DMS114 treated with DMSO at 0.1 percent for 48 hours (cell line): ENCODE measurements at regions not wholly inside any gene's neighbourhood (a gene's known extent, or its start where the extent isn't known, plus 50 kb on each side); places are given as distances from the start of the nearest gene placed in this dataset.

Source experiments
- DNase-seq: peaks from one replicate; lab custom pipeline; 2025; ENCODE audit not compliant: unreplicated experiment; lab: John Stamatoyannopoulos, UW

- DNase-seq: no peak
Measured at GRCh38 chr11:13104619-13105236, 95.6 kb downstream of the RASSF10 start.

- DNase-seq: no peak
Measured at GRCh38 chr11:13105237-13105844, 96.2 kb downstream of the RASSF10 start.

GRCh38 chr11:13107544-13108044 is 98.5 kb downstream of the RASSF10 start:
- DNase-seq: no peak

GRCh38 chr11:13108416-13108815 is 99.3 kb downstream of the RASSF10 start:
- no peak for DNase-seq

- DNase-seq: no peak
Measured at GRCh38 chr11:13109616-13110015, 100.5 kb downstream of the RASSF10 start.

GRCh38 chr11:13110145-13110544 is 101.0 kb downstream of the RASSF10 start:
- no peak for DNase-seq

GRCh38 chr11:13110929-13111812 is 102.1 kb downstream of the RASSF10 start:
- DNase-seq: no peak

- no peak for DNase-seq
Measured at GRCh38 chr11:13111813-13112130, 102.7 kb downstream of the RASSF10 start.

- DNase-seq: no peak
Measured at GRCh38 chr11:13114566-13115379, 105.7 kb downstream of the RASSF10 start.

- DNase-seq: no peak
Measured at GRCh38 chr11:13115380-13115675, 106.2 kb downstream of the RASSF10 start.

GRCh38 chr11:13116491-13116890 is 107.4 kb downstream of the RASSF10 start:
- DNase-seq: no peak

GRCh38 chr11:13117344-13117743 is 108.2 kb downstream of the RASSF10 start:
- no peak for DNase-seq

GRCh38 chr11:13118194-13118593 is 109.1 kb downstream of the RASSF10 start:
- no peak for DNase-seq

- no peak for DNase-seq
Measured at GRCh38 chr11:13118650-13119049, 109.5 kb downstream of the RASSF10 start.

- DNase-seq: no peak
Measured at GRCh38 chr11:13119361-13119760, 110.2 kb downstream of the RASSF10 start.

- DNase-seq: no peak
Measured at GRCh38 chr11:13119941-13120520, 110.9 kb downstream of the RASSF10 start.

GRCh38 chr11:13120691-13121090 is 111.6 kb downstream of the RASSF10 start:
- no peak for DNase-seq

GRCh38 chr11:13126430-13126829 is 117.3 kb downstream of the RASSF10 start:
- no peak for DNase-seq

- no peak for DNase-seq
Measured at GRCh38 chr11:13127161-13127560, 118.0 kb downstream of the RASSF10 start.

- no peak for DNase-seq
Measured at GRCh38 chr11:13128354-13128753, 119.2 kb downstream of the RASSF10 start.

GRCh38 chr11:13134066-13134465 is 125.0 kb downstream of the RASSF10 start:
- DNase-seq: no peak
